ENCODE measurements at regions not wholly inside any gene's neighbourhood (a gene's known extent, or its start where the extent isn't known, plus 50 kb on each side); places are given as distances from the start of the nearest gene placed in this dataset.
A peak's percentile ranks its signal among the peaks of the same experiment; 100 is the strongest.

GRCh38 chr12:14258575-14258940 is 106.9 kb upstream of the ATF7IP start:
- no peak for DNase-seq
- peaks cover 29% of the 10 kb centered on the region for H3K9me3 Mint-ChIP-seq
- H3K4me3 Mint-ChIP-seq = no peak overlapping the region
- CTCF ChIA-PET = interaction anchor here (1.9 to 2.2 kb wide), 2 partner anchors 14 to 107 kb away, joined by 6 to 25 read pairs; partner anchors contain the start of gene ATF7IP
- peak overlapping the region; percentile 99 for H3K27ac Mint-ChIP-seq
- H3K36me3 Mint-ChIP-seq = peaks cover 27% of the 10 kb centered on the region
- H3K4me1 Mint-ChIP-seq = peaks cover 50% of the 10 kb centered on the region
- H3K27me3 Mint-ChIP-seq = no peaks in the 10 kb centered on the region

DNA sequence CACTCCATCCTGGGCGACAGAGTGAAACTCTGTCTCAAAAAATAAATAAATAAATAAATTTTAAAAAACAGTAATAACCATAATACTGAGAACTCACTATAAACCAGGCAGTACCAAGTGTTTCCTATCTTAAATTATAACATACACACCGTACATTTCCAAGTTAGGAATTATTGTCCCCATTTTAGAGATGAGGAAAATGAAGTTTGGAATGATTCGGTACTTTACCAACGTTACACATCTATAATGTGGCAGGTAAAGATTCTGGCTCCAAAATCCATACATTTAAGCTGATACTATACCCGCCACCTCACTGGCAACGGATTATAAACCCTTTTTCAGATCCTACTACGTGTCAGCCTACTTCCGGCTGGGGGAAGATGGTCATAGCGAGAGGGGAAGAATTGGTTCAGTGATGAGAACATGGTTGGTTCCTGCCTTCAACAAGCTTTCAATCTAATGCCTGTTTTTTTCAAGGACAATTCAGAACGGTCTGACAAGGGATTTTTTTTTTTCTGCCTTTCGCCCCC is 105.9 kb upstream of the ATF7IP start:
- CTCF ChIA-PET = interaction anchor here (1.3 to 2.2 kb wide), 2 partner anchors 21 to 106 kb away, joined by 4 to 25 read pairs; partner anchors contain the start of gene ATF7IP
- Mint-ChIP-seq H3K4me1 (peaks cover 54% of the 10 kb centered on the region), H3K27me3 (no peaks in the 10 kb centered on the region)

GRCh38 chr12:14260011-14260993 is 105.2 kb upstream of the ATF7IP start:
- Mint-ChIP-seq H3K4me3 (no peak overlapping the region), H3K27ac (no peak overlapping the region), H3K9me3 (peaks cover 26% of the 10 kb centered on the region), H3K27me3 (no peaks in the 10 kb centered on the region), H3K4me1 (peaks cover 46% of the 10 kb centered on the region), H3K36me3 (peaks cover 27% of the 10 kb centered on the region)
- DNase-seq = no peak
- CTCF ChIA-PET = interaction anchor here (1.3 kb wide), 1 partner anchor 22 kb away, joined by 4 read pairs; no protein-coding TSS in a partner anchor

More for the DNA sequence above, 105.9 kb upstream of the ATF7IP start:
- Mint-ChIP-seq H3K4me3 (no peak overlapping the region), H3K9me3 (peaks cover 29% of the 10 kb centered on the region), H3K27ac (no peak overlapping the region), H3K36me3 (peaks cover 27% of the 10 kb centered on the region)
- DNase-seq = no peak

DNA sequence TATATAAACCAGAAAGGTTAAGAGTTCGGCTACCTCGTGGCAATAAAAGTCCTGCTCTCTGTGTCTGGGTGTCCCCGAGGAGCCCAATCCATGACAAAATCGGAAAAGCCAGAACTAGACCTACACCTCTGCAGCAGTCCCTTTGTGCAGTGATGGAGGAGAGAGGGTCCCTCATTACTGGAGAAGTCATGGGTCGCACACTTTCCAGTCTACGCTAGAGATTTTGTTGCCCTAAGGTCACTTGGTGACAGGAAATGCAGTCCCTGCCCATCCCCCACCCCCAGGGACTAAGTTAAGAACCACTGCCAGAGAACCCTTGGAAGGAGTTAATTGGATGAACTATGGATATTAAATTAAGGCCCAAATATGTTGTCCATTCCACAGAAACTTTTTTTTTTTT is 104.4 kb upstream of the ATF7IP start:
- CTCF ChIA-PET = no interaction called here
- no peak overlapping the region for H3K4me3 Mint-ChIP-seq
- no peak for DNase-seq
- H3K36me3 Mint-ChIP-seq = peaks cover 26% of the 10 kb centered on the region
- H3K27me3 Mint-ChIP-seq = no peaks in the 10 kb centered on the region
- peaks cover 38% of the 10 kb centered on the region for H3K4me1 Mint-ChIP-seq
- H3K9me3 Mint-ChIP-seq = peaks cover 24% of the 10 kb centered on the region
- no peak overlapping the region for H3K27ac Mint-ChIP-seq

- H3K9me3 Mint-ChIP-seq = peaks cover 22% of the 10 kb centered on the region
- H3K4me1 Mint-ChIP-seq = peaks cover 30% of the 10 kb centered on the region
- no peak for DNase-seq
- H3K27me3 Mint-ChIP-seq = no peaks in the 10 kb centered on the region
- peaks cover 22% of the 10 kb centered on the region for H3K36me3 Mint-ChIP-seq
- H3K4me3 Mint-ChIP-seq = no peak overlapping the region
- CTCF ChIA-PET = interaction anchor here (1.0 to 1.7 kb wide), 3 partner anchors 11 to 104 kb away, joined by 3 to 6 read pairs (median 5); partner anchors contain the start of gene ATF7IP
- no peak overlapping the region for H3K27ac Mint-ChIP-seq
These were observed 103.6 kb upstream of the ATF7IP start for GRCh38 chr12:14261861-14262260.

- no peak for DNase-seq
- H3K36me3 Mint-ChIP-seq = peaks cover 16% of the 10 kb centered on the region
- no peak overlapping the region for H3K4me3 Mint-ChIP-seq
- no peaks in the 10 kb centered on the region for H3K27me3 Mint-ChIP-seq
- H3K27ac Mint-ChIP-seq = no peak overlapping the region
- CTCF ChIA-PET = interaction anchor here (1.3 to 1.7 kb wide), 2 partner anchors 24 to 103 kb away, joined by 5 to 6 read pairs; partner anchors contain the start of gene ATF7IP
- H3K9me3 Mint-ChIP-seq = peaks cover 17% of the 10 kb centered on the region
- H3K4me1 Mint-ChIP-seq = peaks cover 20% of the 10 kb centered on the region
These were observed 102.5 kb upstream of the ATF7IP start for GRCh38 chr12:14262771-14263511.

DNA sequence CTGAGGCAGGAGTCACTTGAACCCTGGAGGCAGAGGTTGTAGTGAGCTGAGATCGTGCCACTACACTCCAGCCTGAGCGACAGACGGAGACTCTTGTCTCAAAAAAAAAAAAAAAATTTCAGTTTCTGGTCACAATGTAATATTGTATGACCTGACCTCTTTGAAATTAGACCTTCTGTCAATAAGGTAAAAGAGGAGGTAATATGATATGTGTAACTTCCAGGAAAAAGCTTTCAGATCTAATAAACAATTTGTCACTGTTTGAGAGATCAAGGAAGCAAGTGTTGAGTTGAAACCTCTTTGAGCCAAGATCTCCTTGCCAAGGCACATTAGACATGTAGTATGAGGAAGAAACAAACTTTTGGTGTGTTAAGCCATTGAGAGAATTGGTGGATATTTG is 101.7 kb upstream of the ATF7IP start:
- DNase-seq = no peak
- CTCF ChIA-PET = interaction anchor here (0.8 kb wide), 1 partner anchor 190 kb away, joined by 3 read pairs; no protein-coding TSS in a partner anchor
- no peak overlapping the region for H3K4me3 Mint-ChIP-seq
- peaks cover 9% of the 10 kb centered on the region for H3K9me3 Mint-ChIP-seq
- H3K27me3 Mint-ChIP-seq = no peaks in the 10 kb centered on the region
- H3K36me3 Mint-ChIP-seq = peaks cover 8% of the 10 kb centered on the region
- peaks cover 12% of the 10 kb centered on the region for H3K4me1 Mint-ChIP-seq
- H3K27ac Mint-ChIP-seq = no peak overlapping the region

GRCh38 chr12:14264316-14264715 is 101.2 kb upstream of the ATF7IP start:
- peaks cover 6% of the 10 kb centered on the region for H3K9me3 Mint-ChIP-seq
- DNase-seq = no peak
- H3K4me3 Mint-ChIP-seq = no peak overlapping the region
- H3K27me3 Mint-ChIP-seq = no peaks in the 10 kb centered on the region
- CTCF ChIA-PET = interaction anchor here (0.8 kb wide), 1 partner anchor 189 kb away, joined by 3 read pairs; no protein-coding TSS in a partner anchor
- H3K36me3 Mint-ChIP-seq = peaks cover 5% of the 10 kb centered on the region
- peaks cover 9% of the 10 kb centered on the region for H3K4me1 Mint-ChIP-seq
- no peak overlapping the region for H3K27ac Mint-ChIP-seq

DNA sequence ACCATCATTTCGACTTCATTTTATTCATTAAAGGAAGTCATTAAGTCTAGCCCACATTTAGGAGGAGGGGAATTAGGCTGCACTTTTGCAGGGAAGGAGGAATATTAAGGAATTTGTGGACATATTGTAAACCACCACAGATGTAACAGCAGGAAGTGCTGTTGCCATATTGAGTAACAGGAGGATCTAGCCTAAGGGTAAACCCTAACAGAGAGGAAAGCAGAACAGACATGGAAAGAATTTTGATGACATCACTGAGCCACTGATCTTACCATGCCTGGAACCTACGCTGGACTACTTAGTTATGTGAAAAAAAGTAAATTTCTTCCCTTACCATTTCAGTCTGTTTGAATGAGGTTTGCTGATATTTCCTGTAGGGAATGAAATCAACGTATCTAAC is 100.7 kb upstream of the ATF7IP start:
- Mint-ChIP-seq H3K4me1 (peaks cover 9% of the 10 kb centered on the region), H3K36me3 (peaks cover 3% of the 10 kb centered on the region), H3K27me3 (no peaks in the 10 kb centered on the region), H3K4me3 (no peak overlapping the region), H3K9me3 (peaks cover 6% of the 10 kb centered on the region), H3K27ac (no peak overlapping the region)
- CTCF ChIA-PET = no interaction called here
- no peak for DNase-seq

- Mint-ChIP-seq H3K4me3 (no peak overlapping the region), H3K4me1 (peaks cover 6% of the 10 kb centered on the region), H3K9me3 (peaks cover 8% of the 10 kb centered on the region), H3K36me3 (no peaks in the 10 kb centered on the region), H3K27me3 (no peaks in the 10 kb centered on the region), H3K27ac (no peak overlapping the region)
- CTCF ChIA-PET = no interaction called here
- DNase-seq = no peak
These were observed 97.4 kb upstream of the ATF7IP start for GRCh38 chr12:14268120-14268515.

- Mint-ChIP-seq H3K4me1 (peaks cover 8% of the 10 kb centered on the region), H3K4me3 (no peak overlapping the region), H3K27ac (no peak overlapping the region)
These were observed 95.1 kb upstream of the ATF7IP start for GRCh38 chr12:14270392-14270791.

GRCh38 chr12:14272956-14273912 is 92.2 kb upstream of the ATF7IP start:
- DNase-seq = no peak
- H3K27me3 Mint-ChIP-seq = no peaks in the 10 kb centered on the region
- no peak overlapping the region for H3K27ac Mint-ChIP-seq
- peaks cover 19% of the 10 kb centered on the region for H3K9me3 Mint-ChIP-seq
- CTCF ChIA-PET = interaction anchor here (1.0 to 1.3 kb wide), 3 partner anchors 11 to 35 kb away, joined by 3 to 6 read pairs (median 3); no protein-coding TSS in a partner anchor
- no peak overlapping the region for H3K4me3 Mint-ChIP-seq
- no peaks in the 10 kb centered on the region for H3K36me3 Mint-ChIP-seq
- peaks cover 16% of the 10 kb centered on the region for H3K4me1 Mint-ChIP-seq

More at GRCh38 chr12:14270392-14270791, 95.1 kb upstream of the ATF7IP start:
- CTCF ChIA-PET = no interaction called here
- peaks cover 17% of the 10 kb centered on the region for H3K9me3 Mint-ChIP-seq
- H3K27me3 Mint-ChIP-seq = no peaks in the 10 kb centered on the region
- DNase-seq = no peak
- no peaks in the 10 kb centered on the region for H3K36me3 Mint-ChIP-seq

GRCh38 chr12:14273913-14274311 is 91.6 kb upstream of the ATF7IP start:
- peaks cover 19% of the 10 kb centered on the region for H3K9me3 Mint-ChIP-seq
- no peaks in the 10 kb centered on the region for H3K36me3 Mint-ChIP-seq
- no peak overlapping the region for H3K4me3 Mint-ChIP-seq
- no peaks in the 10 kb centered on the region for H3K27me3 Mint-ChIP-seq
- peaks cover 16% of the 10 kb centered on the region for H3K4me1 Mint-ChIP-seq
- CTCF ChIA-PET = interaction anchor here (1.3 kb wide), 1 partner anchor 36 kb away, joined by 3 read pairs; no protein-coding TSS in a partner anchor
- no peak for DNase-seq
- H3K27ac Mint-ChIP-seq = no peak overlapping the region
